Frontal cortex (tissue), 3 donors: ENCODE measurements at regions not wholly inside any gene's neighbourhood (a gene's known extent, or its start where the extent isn't known, plus 50 kb on each side); places are given as distances from the start of the nearest gene placed in this dataset.
"Not testable (repeated sequence)": the region's sequence is repeated elsewhere in the genome, so short reads cannot be mapped to it uniquely, and the experiment has no call there.

ENCODE experiments used
- DNase-seq, 2 donors: peaks; one replicate each; pipeline ENCODE4 v3.0.0; 2012; ENCODE audit warnings: low spot score in 2 of 2
- FAIRE-seq: peaks from 2 replicates; lab custom pipeline; 2012; peaks lifted over from hg19 to GRCh38; lab: Jason Lieb, UNC
- donor health status: control.
- donor health status: control.
- donor health status: control.

GRCh38 chr13:73671732-73672131 lies 462.5 kb downstream of the KLF12 start:
- FAIRE-seq: no peak
- no peak for DNase-seq

GRCh38 chr13:73671011-73671410 lies 463.2 kb downstream of the KLF12 start:
- DNase-seq (no peak), FAIRE-seq (no peak)

- FAIRE-seq (no peak), DNase-seq (no peak)
Observed at GRCh38 chr13:73667756-73668155, 466.4 kb downstream of the KLF12 start.

- FAIRE-seq: no peak
- DNase-seq: no peak
Observed at GRCh38 chr13:73665261-73665660, 468.9 kb downstream of the KLF12 start.

- DNase-seq: no peak
- no peak for FAIRE-seq
Observed at GRCh38 chr13:73664851-73665250, 469.4 kb downstream of the KLF12 start.

- FAIRE-seq: no peak
- no peak for DNase-seq
Observed at GRCh38 chr13:73662833-73663232, 471.4 kb downstream of the KLF12 start.

- no peak for FAIRE-seq
Observed at GRCh38 chr13:73661687-73662425, 472.3 kb downstream of the KLF12 start.

GRCh38 chr13:73661066-73661465 lies 473.1 kb downstream of the KLF12 start:
- no peak for DNase-seq
- FAIRE-seq: no peak

More at GRCh38 chr13:73661687-73662425, 472.3 kb downstream of the KLF12 start:
- no peak for DNase-seq

- FAIRE-seq (no peak), DNase-seq (no peak)
Observed at GRCh38 chr13:73658639-73659038, 475.6 kb downstream of the KLF12 start.

- FAIRE-seq: no peak
- DNase-seq: peak in 1 of 2 donors; percentile 24
Observed at GRCh38 chr13:73657821-73658540, 476.2 kb downstream of the KLF12 start.

GRCh38 chr13:73656863-73657262 lies 477.3 kb downstream of the KLF12 start:
- no peak for FAIRE-seq
- DNase-seq: no peak

GRCh38 chr13:73653688-73654087 lies 480.5 kb downstream of the KLF12 start:
- no peak for DNase-seq
- FAIRE-seq: no peak

- DNase-seq (no peak), FAIRE-seq (no peak)
Observed at GRCh38 chr13:73647417-73647816, 486.8 kb downstream of the KLF12 start.

- FAIRE-seq: not testable (repeated sequence)
Observed at GRCh38 chr13:73640476-73641179, 493.6 kb downstream of the KLF12 start.

GRCh38 chr13:73635166-73635787 lies 498.9 kb downstream of the KLF12 start:
- FAIRE-seq: no peak
- no peak for DNase-seq

More at GRCh38 chr13:73640476-73641179, 493.6 kb downstream of the KLF12 start:
- not testable (repeated sequence) for DNase-seq

GRCh38 chr13:73633817-73634460 lies 500.3 kb downstream of the KLF12 start:
- DNase-seq: no peak
- no peak for FAIRE-seq

- DNase-seq (no peak), FAIRE-seq (no peak)
Observed at GRCh38 chr13:73631411-73631810, 502.8 kb downstream of the KLF12 start.

- FAIRE-seq (no peak), DNase-seq (no peak)
Observed at GRCh38 chr13:73625562-73626339, 508.5 kb downstream of the KLF12 start.

- no peak for FAIRE-seq
- DNase-seq: no peak
Observed at GRCh38 chr13:73623281-73623680, 510.9 kb downstream of the KLF12 start.
